PFSK-1 (cell line): ENCODE measurements at regions not wholly inside any gene's neighbourhood (a gene's known extent, or its start where the extent isn't known, plus 50 kb on each side); places are given as distances from the start of the nearest gene placed in this dataset.

Experiments
- FOXP2 ChIP-seq: optimal IDR thresholded peaks from 2 replicates; pipeline ENCODE3; 2011; ENCODE audit warnings: borderline replicate concordance, control low read depth, inconsistent platforms; ENCODE audit not compliant: insufficient read depth; ENCODE audit errors: extremely low read length, extremely low read depth
- POLR2AphosphoS5 ChIP-seq: IDR thresholded peaks from 2 replicates; pipeline ENCODE4 v1.6.1; 2012; ENCODE audit warnings: low read depth, mild to moderate bottlenecking, control low read depth, low read length, moderate library complexity
- SIN3A ChIP-seq: IDR thresholded peaks from 2 replicates; pipeline ENCODE4 v1.6.1; 2012; ENCODE audit warnings: mild to moderate bottlenecking, low read length, moderate library complexity, borderline replicate concordance; ENCODE audit not compliant: insufficient read depth
- TAF1 ChIP-seq: IDR thresholded peaks from 2 replicates; pipeline ENCODE4 v1.6.1; 2012; ENCODE audit warnings: low read length, control low read depth, borderline replicate concordance; ENCODE audit not compliant: insufficient read depth
- TF ChIP-seq, protein P1 (sequence below), 2 experiments: IDR thresholded peaks; 2 replicates each; pipeline versions ENCODE4 v1.6.1 to v1.8.0; 2011 to 2012; ENCODE audit warnings: low read depth in 2 of 2, low read length in 2 of 2, control low read depth in 1 of 2, inconsistent platforms in 1 of 2, mild to moderate bottlenecking in 1 of 2, moderate library complexity in 1 of 2; ENCODE audit not compliant: insufficient read depth in 1 of 2

DNA sequence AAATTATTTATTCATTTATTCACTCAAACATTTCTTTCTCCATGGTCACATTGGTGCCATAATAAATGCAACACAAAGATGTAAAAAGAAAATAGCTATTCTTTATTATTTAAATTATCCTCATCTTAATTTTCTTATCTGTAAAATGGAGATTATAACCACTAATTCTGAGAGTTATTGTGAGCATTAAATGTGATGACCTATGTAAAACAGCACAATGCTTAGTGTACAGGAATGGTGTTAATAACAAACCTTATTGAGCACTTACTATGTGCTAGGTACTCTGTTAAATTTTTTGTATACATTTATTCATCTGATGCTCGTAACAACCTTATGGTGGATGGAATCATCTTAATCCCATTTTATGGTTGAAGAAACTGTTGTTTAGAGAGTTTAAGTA lies 84.6 kb downstream of the NTMT2 start:
- TF ChIP-seq SIN3A (no peak), POLR2AphosphoS5 (no peak), TAF1 (no peak), FOXP2 (no peak)
- TF ChIP-seq, protein P1, sequence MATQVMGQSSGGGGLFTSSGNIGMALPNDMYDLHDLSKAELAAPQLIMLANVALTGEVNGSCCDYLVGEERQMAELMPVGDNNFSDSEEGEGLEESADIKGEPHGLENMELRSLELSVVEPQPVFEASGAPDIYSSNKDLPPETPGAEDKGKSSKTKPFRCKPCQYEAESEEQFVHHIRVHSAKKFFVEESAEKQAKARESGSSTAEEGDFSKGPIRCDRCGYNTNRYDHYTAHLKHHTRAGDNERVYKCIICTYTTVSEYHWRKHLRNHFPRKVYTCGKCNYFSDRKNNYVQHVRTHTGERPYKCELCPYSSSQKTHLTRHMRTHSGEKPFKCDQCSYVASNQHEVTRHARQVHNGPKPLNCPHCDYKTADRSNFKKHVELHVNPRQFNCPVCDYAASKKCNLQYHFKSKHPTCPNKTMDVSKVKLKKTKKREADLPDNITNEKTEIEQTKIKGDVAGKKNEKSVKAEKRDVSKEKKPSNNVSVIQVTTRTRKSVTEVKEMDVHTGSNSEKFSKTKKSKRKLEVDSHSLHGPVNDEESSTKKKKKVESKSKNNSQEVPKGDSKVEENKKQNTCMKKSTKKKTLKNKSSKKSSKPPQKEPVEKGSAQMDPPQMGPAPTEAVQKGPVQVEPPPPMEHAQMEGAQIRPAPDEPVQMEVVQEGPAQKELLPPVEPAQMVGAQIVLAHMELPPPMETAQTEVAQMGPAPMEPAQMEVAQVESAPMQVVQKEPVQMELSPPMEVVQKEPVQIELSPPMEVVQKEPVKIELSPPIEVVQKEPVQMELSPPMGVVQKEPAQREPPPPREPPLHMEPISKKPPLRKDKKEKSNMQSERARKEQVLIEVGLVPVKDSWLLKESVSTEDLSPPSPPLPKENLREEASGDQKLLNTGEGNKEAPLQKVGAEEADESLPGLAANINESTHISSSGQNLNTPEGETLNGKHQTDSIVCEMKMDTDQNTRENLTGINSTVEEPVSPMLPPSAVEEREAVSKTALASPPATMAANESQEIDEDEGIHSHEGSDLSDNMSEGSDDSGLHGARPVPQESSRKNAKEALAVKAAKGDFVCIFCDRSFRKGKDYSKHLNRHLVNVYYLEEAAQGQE (IDR thresholded peaks at IDR 0.05; ENCODE audit: insufficient read depth in 1 of 2, low read depth in 2 of 2, low read length in 2 of 2) = no peak
